ENCODE measurements at regions not wholly inside any gene's neighbourhood (a gene's known extent, or its start where the extent isn't known, plus 50 kb on each side); places are given as distances from the start of the nearest gene placed in this dataset.

- Histone ChIP-seq H3K4me1 (ENCODE audit: control insufficient read depth in 1 of 2, insufficient read depth in 2 of 2, low read depth in 1 of 2, low read length in 1 of 2) (no peaks in the 10 kb centered on the region), H3K4me3 (ENCODE audit: low read depth in 2 of 2, low read length in 1 of 2) (no peak overlapping the region), H3F3A (replicated peaks; ENCODE audit: insufficient read depth) (no peaks in the 10 kb centered on the region), H2AFZ (ENCODE audit: low read depth) (no peak overlapping the region), H3K27ac (ENCODE audit: low read depth in 2 of 2, low read length in 1 of 2) (no peak overlapping the region), H3K36me3 (replicated peaks in 1 of 2; ENCODE audit: control insufficient read depth in 1 of 2, insufficient read depth in 2 of 2, low read length in 1 of 2) (no peaks in the 10 kb centered on the region), H3K27me3 (ENCODE audit: insufficient read depth) (peaks cover 13% of the 10 kb centered on the region; the same call in 1 of the 2 replicates), H4K20me1 (ENCODE audit: insufficient read depth) (no peaks in the 10 kb centered on the region), H3K4me2 (no peak overlapping the region), H3K79me2 (ENCODE audit: insufficient read depth) (no peaks in the 10 kb centered on the region), H3K9me2 (no peaks in the 10 kb centered on the region), H3K9me3 (no peaks in the 10 kb centered on the region), H3K9ac (no peak overlapping the region)
- TF ChIP-seq, protein P1, sequence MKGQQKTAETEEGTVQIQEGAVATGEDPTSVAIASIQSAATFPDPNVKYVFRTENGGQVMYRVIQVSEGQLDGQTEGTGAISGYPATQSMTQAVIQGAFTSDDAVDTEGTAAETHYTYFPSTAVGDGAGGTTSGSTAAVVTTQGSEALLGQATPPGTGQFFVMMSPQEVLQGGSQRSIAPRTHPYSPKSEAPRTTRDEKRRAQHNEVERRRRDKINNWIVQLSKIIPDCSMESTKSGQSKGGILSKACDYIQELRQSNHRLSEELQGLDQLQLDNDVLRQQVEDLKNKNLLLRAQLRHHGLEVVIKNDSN (IDR thresholded peaks at IDR 0.05; ENCODE audit: borderline replicate concordance, low read depth): no peak
- WGBS (ENCODE audit: low lambda C conversion rate): 16% methylated on average over 3 of the region's 3 CpGs
- ChIA-PET POLR2A (no interaction called here), CTCF (no interaction called here)
- DNase-seq: no peak
These were observed 248.8 kb upstream of the DMRT1 start for GRCh38 chr9:592733-593132.

- Histone ChIP-seq H3K27me3 (ENCODE audit: insufficient read depth) (peaks cover 13% of the 10 kb centered on the region; the same call in 1 of the 2 replicates), H3K9ac (no peak overlapping the region), H3K79me2 (ENCODE audit: insufficient read depth) (no peaks in the 10 kb centered on the region), H3K4me3 (ENCODE audit: low read depth in 2 of 2, low read length in 1 of 2) (no peak overlapping the region), H3K9me3 (no peaks in the 10 kb centered on the region), H3K27ac (ENCODE audit: low read depth in 2 of 2, low read length in 1 of 2) (no peak overlapping the region), H3K36me3 (replicated peaks in 1 of 2; ENCODE audit: control insufficient read depth in 1 of 2, insufficient read depth in 2 of 2, low read length in 1 of 2) (no peaks in the 10 kb centered on the region), H3F3A (replicated peaks; ENCODE audit: insufficient read depth) (no peaks in the 10 kb centered on the region), H3K9me2 (no peaks in the 10 kb centered on the region), H2AFZ (ENCODE audit: low read depth) (no peak overlapping the region), H4K20me1 (ENCODE audit: insufficient read depth) (no peaks in the 10 kb centered on the region), H3K4me2 (no peak overlapping the region), H3K4me1 (ENCODE audit: control insufficient read depth in 1 of 2, insufficient read depth in 2 of 2, low read depth in 1 of 2, low read length in 1 of 2) (no peaks in the 10 kb centered on the region)
- ChIA-PET CTCF (interaction anchor here (1.0 kb wide), 1 partner anchor 14 kb away, joined by 3 read pairs; no protein-coding TSS in a partner anchor), POLR2A (no interaction called here)
- no peak for TF ChIP-seq JUND (IDR thresholded peaks at IDR 0.05)
- TF ChIP-seq, protein P2, sequence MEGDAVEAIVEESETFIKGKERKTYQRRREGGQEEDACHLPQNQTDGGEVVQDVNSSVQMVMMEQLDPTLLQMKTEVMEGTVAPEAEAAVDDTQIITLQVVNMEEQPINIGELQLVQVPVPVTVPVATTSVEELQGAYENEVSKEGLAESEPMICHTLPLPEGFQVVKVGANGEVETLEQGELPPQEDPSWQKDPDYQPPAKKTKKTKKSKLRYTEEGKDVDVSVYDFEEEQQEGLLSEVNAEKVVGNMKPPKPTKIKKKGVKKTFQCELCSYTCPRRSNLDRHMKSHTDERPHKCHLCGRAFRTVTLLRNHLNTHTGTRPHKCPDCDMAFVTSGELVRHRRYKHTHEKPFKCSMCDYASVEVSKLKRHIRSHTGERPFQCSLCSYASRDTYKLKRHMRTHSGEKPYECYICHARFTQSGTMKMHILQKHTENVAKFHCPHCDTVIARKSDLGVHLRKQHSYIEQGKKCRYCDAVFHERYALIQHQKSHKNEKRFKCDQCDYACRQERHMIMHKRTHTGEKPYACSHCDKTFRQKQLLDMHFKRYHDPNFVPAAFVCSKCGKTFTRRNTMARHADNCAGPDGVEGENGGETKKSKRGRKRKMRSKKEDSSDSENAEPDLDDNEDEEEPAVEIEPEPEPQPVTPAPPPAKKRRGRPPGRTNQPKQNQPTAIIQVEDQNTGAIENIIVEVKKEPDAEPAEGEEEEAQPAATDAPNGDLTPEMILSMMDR (IDR thresholded peaks at IDR 0.05): no peak
- no peak for TF ChIP-seq FOXJ3 (CRISPR knock-in tag; IDR thresholded peaks at IDR 0.05)
- TF ChIP-seq RCOR1 (IDR thresholded peaks at IDR 0.05; ENCODE audit: low read length): no peak
- TF ChIP-seq RXRA (IDR thresholded peaks at IDR 0.05; ENCODE audit: borderline replicate concordance, low read depth): no peak
- no peak for TF ChIP-seq TAF1 (IDR thresholded peaks at IDR 0.05; ENCODE audit: borderline replicate concordance, low read depth, low read length)
- DNase-seq: no peak
- 14% methylated on average over 2 of the region's 2 CpGs for WGBS (ENCODE audit: low lambda C conversion rate)
These were observed 247.7 kb upstream of the DMRT1 start for GRCh38 chr9:593809-594208.

- H3F3A ChIP-seq (replicated peaks; ENCODE audit: insufficient read depth): no peaks in the 10 kb centered on the region
- peaks cover 13% of the 10 kb centered on the region; the same call in 1 of the 2 replicates for H3K27me3 ChIP-seq (ENCODE audit: insufficient read depth)
- H3K4me1 ChIP-seq (ENCODE audit: control insufficient read depth in 1 of 2, insufficient read depth in 2 of 2, low read depth in 1 of 2, low read length in 1 of 2): no peaks in the 10 kb centered on the region
- no peak overlapping the region for H2AFZ ChIP-seq (ENCODE audit: low read depth)
- TF ChIP-seq, protein P3, sequence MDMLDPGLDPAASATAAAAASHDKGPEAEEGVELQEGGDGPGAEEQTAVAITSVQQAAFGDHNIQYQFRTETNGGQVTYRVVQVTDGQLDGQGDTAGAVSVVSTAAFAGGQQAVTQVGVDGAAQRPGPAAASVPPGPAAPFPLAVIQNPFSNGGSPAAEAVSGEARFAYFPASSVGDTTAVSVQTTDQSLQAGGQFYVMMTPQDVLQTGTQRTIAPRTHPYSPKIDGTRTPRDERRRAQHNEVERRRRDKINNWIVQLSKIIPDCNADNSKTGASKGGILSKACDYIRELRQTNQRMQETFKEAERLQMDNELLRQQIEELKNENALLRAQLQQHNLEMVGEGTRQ (IDR thresholded peaks at IDR 0.05; ENCODE audit: borderline replicate concordance, low read depth, low read length): no peak
- TF ChIP-seq MXI1 (IDR thresholded peaks at IDR 0.05; ENCODE audit: low read depth, low read length) (no peak), GATA2 (CRISPR knock-in tag; IDR thresholded peaks at IDR 0.05) (no peak), RCOR1 (IDR thresholded peaks at IDR 0.05; ENCODE audit: low read length) (no peak), RAD21 (IDR thresholded peaks at IDR 0.05; ENCODE audit: low read length) (no peak), POLR2AphosphoS5 (IDR thresholded peaks at IDR 0.05; ENCODE audit: low read depth, low read length) (no peak), CHD2 (IDR thresholded peaks at IDR 0.05; ENCODE audit: low read length, partially characterized antibody) (no peak), YY1 (IDR thresholded peaks at IDR 0.05; ENCODE audit: low read depth) (no peak)
- TF ChIP-seq, protein P2 (IDR thresholded peaks at IDR 0.05): no peak
- TF ChIP-seq, protein P4, sequence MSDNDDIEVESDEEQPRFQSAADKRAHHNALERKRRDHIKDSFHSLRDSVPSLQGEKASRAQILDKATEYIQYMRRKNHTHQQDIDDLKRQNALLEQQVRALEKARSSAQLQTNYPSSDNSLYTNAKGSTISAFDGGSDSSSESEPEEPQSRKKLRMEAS (IDR thresholded peaks at IDR 0.05; ENCODE audit: low read depth): no peak
- no peak for DNase-seq
- no peak overlapping the region for H3K4me2 ChIP-seq
- no peak overlapping the region for H3K4me3 ChIP-seq (ENCODE audit: low read depth in 2 of 2, low read length in 1 of 2)
- no peaks in the 10 kb centered on the region for H3K79me2 ChIP-seq (ENCODE audit: insufficient read depth)
- H4K20me1 ChIP-seq (ENCODE audit: insufficient read depth): no peaks in the 10 kb centered on the region
- no peak overlapping the region for H3K27ac ChIP-seq (ENCODE audit: low read depth in 2 of 2, low read length in 1 of 2)
- ChIA-PET CTCF (no interaction called here), POLR2A (no interaction called here)
- H3K9me2 ChIP-seq: no peaks in the 10 kb centered on the region
- no peaks in the 10 kb centered on the region for H3K9me3 ChIP-seq
- 10% methylated on average over 2 of the region's 2 CpGs for WGBS (ENCODE audit: low lambda C conversion rate)
- H3K9ac ChIP-seq: no peak overlapping the region
- H3K36me3 ChIP-seq (replicated peaks in 1 of 2; ENCODE audit: control insufficient read depth in 1 of 2, insufficient read depth in 2 of 2, low read length in 1 of 2): no peaks in the 10 kb centered on the region
These were observed 244.8 kb upstream of the DMRT1 start for GRCh38 chr9:596703-597102.

Data from SK-N-SH (cell line).